Astrocyte of the hippocampus (primary cell): ENCODE measurements at regions not wholly inside any gene's neighbourhood (a gene's known extent, or its start where the extent isn't known, plus 50 kb on each side); places are given as distances from the start of the nearest gene placed in this dataset.
A peak's percentile ranks its signal among the peaks of the same experiment; 100 is the strongest.

ENCODE experiments used
- DNase-seq: peaks from one replicate; pipeline ENCODE4 v3.0.0; 2011; ENCODE audit warnings: low read depth, low spot score

DNA sequence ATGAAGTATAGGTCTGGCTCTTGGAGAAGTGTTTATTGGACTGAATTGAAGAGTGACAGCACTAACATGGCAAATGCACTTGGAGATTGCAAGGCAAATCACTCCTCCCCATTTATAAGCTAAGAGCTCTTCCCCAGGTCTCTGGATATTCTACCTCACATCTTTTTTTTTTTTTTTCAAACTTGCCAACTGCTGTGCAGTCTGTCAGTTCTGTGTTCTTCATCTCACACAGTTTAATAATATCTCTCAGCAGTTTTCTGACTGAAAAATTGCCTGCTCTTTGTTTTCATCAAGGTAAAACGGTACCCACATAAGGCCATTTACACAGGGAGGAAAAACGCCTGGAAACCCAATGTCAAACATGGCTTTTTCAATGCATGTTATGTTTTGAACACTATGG is 186.1 kb upstream of the B3GALT2 start:
- no peak for DNase-seq

DNA sequence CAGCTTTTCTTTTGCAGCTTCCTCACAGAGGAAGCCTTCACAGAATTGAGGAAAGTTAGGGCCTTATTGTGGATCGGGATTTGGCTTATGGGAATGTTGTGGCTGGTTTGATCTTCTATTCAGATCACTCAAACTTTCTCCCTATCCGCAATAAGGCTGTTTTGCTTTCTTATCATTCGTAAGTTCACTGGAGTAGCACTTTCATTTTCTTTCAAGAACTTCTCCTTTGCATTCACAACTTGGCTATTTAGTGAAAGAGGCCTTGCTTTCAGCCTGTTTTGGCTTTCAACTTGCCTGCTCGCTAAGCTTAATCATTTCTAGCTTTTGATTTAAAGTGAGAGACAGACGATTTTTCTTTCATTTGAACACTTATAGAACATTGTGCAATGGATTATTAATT is 181.9 kb upstream of the B3GALT2 start:
- peak; percentile 38 for DNase-seq

DNA sequence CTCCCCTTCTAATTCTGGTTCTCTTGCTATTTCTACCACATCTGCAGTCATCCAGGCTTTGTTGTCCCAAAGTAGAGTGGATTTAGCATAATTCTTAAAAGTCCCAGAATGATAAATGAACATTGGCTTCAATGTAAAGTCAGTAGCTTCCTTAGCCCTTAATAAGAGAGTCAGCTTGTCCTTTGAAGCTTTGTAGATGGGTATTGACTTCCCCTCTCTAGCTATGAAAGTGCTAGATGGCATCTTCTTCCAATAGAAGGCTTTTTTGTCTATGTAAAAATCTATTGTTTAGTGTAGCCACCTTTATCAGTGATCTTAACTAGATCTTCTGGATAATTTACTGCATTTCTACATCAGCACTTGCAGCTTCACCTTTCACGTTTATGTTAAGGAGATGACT is 181.4 kb upstream of the B3GALT2 start:
- DNase-seq: no peak

DNA sequence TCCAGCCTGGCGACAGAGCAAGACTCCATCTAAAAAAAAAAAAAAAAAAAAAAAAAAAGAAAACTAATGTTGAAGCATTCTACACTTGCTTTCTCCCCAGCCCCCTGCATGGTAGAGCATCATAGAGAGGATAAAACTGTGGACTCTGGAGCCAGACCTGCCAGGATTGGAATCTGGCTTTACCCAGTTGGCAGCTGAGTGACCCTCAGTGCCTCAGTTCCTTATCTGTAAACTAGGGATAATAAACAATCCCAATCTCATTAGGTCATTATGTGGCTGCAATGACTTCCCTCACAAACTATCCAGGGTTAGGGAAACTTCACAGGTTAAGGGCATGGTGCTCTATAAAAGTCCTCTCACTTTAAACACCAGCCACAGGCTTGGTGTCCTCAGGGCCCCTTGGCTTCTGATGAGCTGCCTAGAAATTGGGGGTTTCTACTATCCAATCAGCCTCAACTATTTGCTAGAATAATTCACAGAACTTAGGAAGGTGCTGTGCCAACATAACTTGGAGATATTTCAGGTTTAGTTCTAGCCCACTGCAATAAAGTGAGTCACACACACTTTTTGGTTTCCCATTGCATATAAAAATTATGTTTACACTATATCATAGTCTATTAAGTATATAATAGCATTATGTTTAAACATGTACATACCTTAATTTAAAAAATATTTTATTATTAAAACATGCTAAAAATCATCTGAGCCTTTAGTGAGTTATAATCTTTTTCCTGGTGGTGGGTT is 180.5 kb upstream of the B3GALT2 start:
- DNase-seq: no peak

DNA sequence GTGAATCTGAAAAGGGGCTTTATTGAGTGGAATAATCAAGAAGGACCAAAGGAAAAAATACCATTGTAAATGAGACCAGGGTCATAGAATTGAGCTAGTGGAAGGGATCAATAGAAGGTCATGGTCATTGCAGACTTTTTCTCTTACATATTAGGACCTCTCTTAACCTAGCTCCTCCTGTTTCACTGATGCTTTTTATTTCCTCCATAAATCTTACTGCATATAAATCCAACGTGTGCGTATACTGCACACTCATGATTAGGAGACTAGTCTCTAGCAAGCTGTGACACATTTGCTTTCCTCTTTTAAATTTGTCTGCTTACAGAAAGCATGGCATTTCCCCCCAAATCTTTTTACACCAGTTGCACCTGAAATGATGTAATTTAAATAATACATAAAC is 179.6 kb upstream of the B3GALT2 start:
- no peak for DNase-seq

DNA sequence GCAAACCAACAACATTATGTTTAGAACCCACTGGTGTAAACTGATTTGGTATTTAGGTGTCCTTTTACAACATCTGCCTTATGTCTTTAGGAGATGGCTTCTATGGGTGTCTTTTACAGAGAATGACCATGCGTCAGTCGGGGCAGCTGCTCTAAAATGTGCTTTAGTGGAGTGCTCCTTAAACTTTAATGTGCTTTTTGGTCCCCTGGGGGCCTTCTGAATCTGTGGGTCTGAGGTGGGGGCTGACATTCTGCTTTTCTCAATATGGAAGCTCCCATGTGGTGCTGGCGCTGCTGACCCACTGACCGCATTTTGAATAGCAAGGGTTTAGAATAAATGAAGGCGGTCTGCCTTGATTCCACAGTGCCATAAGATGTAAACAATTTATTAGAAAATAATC is 173.2 kb upstream of the B3GALT2 start:
- no peak for DNase-seq

DNA sequence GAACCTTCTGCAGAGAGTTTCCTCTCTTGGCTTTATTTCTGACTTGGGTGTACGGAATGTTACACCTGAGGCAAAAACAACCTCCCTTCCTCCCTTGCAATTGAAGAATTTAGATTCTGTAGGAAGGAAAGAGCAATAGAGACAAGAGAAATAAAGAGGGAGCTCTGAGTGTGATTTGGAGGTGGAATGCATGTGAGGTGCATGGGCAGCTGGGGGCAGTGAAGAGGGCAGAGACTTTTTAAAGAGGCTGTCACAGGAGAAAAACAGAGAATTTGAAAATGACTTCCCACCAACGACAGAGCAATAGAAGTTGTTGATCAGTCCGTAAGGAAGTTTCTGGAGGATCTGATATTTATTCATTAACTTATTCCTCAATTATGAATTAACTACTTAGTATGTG is 172.0 kb upstream of the B3GALT2 start:
- no peak for DNase-seq

DNA sequence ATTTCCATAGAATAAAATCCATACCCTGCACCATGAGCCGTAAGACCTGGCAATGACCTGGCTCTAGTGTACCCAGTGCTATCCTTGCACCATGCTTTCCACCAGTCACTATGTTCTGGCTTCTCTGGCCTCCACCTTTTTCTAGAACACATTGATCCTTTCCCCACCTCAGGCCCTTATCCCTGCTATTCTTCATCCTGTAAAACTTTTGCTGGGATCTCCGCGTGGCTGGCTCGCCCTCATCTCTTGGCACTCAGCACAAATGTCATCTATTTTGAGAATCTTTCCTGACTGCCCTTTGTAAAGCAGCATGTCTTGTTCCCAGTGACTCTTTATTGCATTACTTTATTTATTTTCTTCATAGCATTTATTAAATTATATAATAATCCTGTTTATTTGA is 169.8 kb upstream of the B3GALT2 start:
- no peak for DNase-seq

DNA sequence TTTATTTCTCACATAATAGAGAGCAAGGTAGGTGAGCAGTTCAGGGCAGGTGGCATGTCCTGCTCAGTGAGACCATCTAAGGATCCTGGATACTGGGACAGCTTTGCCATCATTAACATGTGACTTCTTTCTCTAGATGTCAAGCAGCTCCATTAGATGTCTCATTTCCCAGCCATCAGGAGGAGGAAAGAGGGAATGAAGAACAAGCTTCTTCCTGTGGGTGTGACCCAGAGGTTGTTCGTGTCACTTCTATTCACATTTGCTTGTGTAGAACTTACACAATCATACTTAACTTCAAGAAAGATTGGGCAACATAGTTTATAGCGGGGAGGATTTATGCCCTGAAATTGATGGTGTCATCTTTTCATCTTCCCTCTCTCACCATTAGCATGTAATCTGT is 169.2 kb upstream of the B3GALT2 start:
- no peak for DNase-seq

DNA sequence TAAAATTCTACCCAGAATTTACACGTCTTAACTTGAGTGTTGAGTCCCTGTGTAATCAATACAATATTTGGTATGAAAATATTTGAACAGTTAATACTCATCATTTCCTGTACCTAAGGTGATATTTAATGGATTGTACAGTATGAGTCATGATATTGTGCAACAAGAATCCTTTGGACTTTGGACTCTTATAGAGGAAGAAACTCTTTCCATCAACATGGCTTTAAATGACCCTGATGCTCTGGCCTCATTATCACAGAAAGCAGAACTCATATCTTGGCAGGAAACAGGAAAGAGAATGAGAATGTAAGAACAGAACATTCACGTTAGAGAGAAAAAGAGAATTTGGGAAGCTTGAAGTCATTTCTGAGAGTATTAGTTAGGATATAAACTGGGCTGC is 168.8 kb upstream of the B3GALT2 start:
- no peak for DNase-seq

DNA sequence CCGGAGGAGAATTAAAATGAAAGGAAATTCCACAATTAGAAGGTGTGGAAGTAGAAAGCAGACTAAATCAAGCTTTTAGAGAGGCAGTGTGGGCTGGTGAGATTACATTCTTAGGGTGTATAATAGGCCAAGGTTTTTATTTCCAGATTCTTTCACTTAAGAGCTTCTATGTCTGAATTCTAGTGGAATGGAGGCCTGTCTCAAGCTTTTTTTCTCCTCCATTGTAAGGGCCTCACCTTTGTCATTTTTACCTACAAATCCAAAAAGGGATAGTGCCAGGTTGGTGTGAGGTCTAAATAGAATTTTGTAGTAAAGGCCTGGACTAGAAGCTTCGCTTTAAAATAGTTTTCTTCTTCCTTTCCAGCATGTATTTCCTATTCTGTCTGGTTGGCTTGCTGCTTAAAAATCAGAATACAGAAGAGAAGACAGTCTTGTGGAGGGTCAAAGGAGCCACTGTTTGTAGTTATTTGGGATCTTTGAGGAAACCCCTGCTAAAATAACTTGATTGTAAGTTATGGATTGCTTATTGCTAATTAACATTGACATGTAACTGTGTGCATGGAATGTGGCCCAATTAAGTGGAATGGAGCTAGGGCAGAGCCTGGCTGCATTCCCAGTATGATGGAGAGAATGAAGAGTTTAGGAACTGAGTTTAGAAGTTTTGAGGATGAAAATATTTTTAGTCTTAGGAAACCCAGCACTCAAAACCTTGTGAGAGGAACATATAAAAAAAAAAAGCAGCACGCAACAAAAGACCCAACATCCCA is 162.5 kb upstream of the B3GALT2 start:
- DNase-seq: peak; percentile 56

DNA sequence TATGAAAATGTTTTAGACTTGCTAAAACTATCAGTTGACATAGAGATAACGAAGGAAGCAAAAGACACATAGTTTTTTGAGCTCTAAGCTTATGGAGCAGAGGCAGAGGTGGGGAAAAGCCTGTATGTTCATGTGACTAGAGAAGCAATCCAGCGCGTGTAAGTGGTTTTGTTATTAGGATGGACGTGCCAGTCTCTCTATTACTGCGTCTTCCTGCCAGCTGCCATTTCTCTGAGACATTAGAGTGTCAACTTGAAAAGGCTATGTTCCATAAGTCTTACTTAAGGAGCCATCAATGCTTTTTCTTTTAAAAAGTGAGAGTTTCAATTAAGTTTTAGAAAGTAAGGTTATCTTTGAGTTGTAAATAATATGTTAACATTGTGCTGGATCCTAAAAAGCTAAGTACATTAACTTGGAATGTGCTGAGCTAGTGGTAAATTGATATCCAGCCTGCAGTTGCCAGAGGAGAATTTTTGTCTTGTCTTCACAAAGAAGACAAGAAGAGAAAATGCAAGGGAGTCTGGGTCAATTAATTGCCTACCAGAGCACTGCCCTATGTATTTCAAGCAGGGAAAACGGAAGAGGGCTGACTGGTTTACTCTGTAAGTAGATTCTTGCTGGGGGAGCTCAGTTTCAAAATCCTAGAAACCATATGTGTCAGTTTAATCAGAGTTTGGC is 161.8 kb upstream of the B3GALT2 start:
- DNase-seq: no peak

DNA sequence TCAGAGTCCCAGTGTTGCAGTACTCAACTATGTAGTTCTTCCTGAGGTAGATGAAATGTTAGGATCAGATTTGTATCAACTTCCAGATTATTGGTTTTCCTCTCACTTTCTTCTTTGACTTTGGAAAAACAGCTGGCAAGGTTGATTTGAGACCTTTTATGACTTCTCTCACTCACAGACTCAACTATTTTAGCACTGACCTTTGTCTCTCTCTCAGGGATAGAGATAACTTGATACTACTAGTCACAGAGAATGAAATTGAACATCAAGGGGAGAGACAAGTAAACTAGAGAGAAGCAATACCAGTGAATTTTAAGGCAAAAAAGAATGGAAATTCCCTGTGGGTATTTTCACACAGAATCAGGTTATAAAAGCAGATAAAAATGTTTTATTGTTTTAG is 159.7 kb upstream of the B3GALT2 start:
- no peak for DNase-seq

DNA sequence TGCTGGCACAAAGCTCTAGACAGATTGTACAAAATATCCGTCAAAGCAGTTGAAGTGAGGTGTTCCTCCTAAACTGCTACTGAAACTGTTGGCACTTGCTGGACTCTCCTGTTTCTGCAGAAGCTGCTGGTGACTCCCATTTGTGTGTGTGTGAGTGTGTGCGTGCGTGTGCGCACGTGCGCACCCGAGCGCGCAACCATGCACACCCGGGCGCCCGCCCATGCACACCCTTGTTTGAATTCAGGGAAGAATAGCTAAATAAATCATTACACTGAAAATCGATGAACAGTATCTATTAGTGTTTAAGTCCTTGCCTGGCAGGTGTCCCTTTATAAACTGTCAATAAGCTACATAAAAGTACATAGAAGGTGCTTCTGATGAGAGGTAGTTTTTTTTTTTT is 156.4 kb upstream of the B3GALT2 start:
- no peak for DNase-seq

DNA sequence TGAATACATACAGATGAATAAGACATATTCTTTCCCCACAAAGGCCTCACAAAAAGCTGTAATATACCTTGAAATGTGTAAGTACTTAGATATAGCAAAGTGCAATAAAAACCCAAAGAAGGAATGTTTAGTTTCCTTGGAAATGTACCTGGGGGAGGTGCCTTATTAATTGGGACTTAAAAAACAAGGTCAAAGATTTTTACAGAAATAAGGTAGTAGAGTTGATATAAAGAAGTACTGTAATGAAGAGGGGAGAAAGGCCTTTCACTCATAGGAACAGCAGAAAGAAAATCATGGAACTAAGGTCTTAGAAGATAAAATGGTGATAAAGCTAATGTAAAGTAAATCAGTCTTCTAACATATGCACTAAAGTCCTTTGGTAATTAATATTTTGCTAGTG is 153.9 kb upstream of the B3GALT2 start:
- DNase-seq: no peak

DNA sequence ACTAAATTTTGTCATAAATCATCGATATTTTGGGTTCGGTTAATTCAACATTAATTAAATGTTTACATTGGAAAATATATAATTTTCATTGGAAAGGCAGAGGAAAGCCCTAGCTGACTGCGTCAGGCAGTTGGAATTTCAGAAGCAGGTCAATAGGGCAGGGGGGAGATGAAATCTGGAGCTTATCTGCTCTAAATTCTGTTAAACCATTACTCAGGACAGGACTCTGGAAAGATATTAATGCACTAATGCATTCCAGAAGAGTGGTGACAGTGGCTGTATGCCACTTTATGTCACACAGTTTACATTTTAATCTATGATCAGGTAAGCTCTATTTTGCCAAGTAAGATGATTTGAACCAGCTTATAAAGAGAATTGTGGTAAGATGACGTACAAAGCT is 153.0 kb upstream of the B3GALT2 start:
- no peak for DNase-seq

DNA sequence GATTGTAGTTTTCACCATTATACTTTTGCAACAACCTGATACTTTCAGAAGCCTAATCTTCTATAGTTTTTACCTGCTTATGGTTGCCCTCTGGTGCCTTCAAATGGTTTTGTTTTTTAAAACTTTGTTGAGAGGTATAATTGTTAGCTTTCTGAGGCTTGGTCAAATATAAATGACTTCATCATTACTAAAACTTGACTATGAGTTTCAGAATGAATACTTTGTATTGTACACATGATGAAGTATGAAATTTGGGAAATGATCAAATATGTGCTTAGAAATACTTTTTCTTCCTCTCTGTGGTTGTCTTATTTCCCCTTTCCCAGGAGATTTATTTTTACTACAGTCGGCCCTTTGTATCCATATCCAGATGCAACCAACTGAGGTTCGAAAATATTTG is 151.8 kb upstream of the B3GALT2 start:
- no peak for DNase-seq

DNA sequence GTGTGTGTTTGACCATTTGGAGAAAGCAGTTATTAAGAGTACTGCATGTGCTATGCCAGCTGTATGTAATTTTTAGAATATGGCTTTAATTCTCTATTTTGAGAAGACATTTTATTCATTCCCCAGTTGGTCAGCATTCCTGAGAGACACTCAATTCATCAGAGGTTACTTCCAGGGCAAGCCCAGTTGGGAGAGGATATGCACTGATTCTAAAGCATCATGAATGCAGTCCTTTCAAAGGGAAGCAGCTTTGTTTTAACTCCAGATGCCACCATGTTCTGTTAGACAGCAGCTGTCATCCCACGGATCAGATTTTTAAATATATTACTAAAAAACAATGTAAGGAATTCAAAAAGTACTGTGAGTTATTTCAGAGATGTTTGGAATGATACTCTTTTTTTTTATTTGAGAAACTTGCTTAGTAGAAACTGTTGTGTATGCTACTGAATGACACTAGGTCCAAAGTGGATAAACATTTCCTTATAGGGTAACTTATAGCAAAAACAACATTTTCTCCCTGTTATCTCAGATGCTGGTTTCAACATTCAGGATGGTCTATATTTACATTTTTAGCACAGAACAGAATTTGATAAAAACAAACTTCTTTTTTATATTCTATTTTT is 149.5 kb upstream of the B3GALT2 start:
- peak; percentile 59 for DNase-seq

DNA sequence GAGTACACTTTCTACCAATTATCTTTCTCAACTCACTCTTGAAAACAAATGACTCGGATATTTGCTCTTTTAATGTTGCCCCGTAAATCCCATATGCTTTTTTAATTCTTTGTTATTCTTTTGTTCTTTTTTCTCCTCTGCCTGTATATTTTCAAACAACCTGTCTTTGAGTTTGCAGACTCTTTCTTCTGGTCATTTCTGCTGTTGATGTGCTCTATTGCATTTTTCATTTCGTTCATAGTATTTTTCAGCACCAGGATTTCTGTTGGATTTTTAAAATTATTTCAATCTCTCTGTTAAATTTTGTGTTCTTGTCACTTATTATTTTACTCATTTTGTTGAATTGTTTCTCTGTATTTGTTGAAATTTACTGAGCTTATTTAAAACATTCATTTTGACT is 146.8 kb upstream of the B3GALT2 start:
- DNase-seq: no peak

DNA sequence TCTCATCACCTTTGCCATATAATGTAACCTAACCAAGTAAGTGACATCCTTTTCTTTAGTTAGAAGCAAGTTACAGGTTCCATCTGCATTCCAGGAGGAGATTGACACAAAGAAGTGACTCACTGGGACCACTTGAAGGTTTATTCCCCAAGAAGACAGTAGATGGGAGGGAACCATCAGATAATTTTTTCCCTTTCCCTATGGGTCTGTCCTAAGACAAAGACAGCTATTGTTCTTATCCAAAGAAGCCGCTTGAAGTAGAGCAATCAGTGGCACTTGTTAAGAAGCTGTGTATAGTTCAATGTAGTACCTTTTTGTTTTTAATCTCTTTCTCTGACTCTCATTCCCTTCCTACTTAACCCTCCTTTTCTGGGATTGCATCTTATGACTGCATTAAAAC is 139.9 kb upstream of the B3GALT2 start:
- no peak for DNase-seq

DNA sequence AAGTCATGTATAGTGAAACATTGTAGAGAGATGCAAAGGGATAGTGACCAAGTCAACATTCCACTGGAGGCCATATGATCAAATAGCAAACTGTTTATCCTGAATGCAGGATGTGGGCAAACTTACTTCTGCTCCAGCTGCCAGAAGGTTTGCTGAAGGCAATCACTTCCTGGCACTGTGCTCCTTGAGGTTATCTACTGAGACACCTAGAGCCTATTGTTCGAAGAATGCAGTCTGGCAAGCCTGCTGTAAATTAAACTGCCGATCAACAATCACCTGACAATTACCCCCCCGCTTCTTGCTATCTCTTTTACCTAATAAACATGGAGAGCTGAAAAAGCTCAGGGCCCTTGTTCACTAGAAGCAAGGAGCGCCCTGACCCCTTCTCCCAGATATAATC is 139.4 kb upstream of the B3GALT2 start:
- no peak for DNase-seq

DNA sequence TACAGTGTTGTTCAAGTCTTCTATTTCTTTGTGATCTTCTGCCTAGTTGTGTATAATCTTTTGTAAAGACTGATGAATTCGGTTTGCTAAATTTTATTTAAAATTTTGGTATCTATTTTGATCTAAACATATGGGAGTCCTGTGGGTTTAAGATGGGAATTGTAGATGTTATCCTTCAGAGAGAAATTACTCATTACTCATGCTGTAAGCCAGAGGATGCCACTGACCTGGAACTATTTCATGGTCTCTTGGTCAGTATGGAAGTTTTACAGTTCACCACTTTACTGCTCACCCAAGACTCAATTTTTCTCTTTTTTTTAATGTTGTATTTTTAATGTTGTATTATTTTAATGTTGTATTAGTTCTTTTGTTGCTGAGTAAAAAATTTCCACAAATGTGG is 138.6 kb upstream of the B3GALT2 start:
- DNase-seq: no peak
